Neural progenitor cell (in vitro differentiated cells): ENCODE measurements at regions not wholly inside any gene's neighbourhood (a gene's known extent, or its start where the extent isn't known, plus 50 kb on each side); places are given as distances from the start of the nearest gene placed in this dataset.

Experiments used
- DNase-seq: peaks from one replicate; pipeline ENCODE4 v3.0.0-alpha.2; 2016; ENCODE audit warnings: low spot score
- H2AFZ ChIP-seq: fragments of 200-600 bp; sonication (generic); replicated peaks from 2 replicates; pipeline ENCODE4 v1.6.1; 2016; ENCODE audit warnings: antibody characterized with exemption
- H3F3A ChIP-seq: fragments of 200-600 bp; sonication (generic); 2 replicates; pipeline ENCODE4 v1.6.1; 2016; ENCODE audit warnings: antibody characterized with exemption, low read depth
- H3K27ac ChIP-seq: fragments of 200-600 bp; sonication (generic); 2 replicates; pipeline ENCODE4 v1.5.1; 2016; ENCODE audit warnings: mild to moderate bottlenecking
- H3K27me3 ChIP-seq: fragments of 200-600 bp; sonication (generic); 2 replicates; pipeline ENCODE4 v1.6.1; 2016; ENCODE audit warnings: mild to moderate bottlenecking, moderate library complexity
- H3K36me3 ChIP-seq: fragments of 200-600 bp; sonication (generic); 2 replicates; pipeline ENCODE4 v1.5.1; 2016
- H3K4me1 ChIP-seq: fragments of 200-600 bp; sonication (generic); 2 replicates; pipeline ENCODE4 v1.6.1; 2016; ENCODE audit warnings: mixed run types
- H3K4me2 ChIP-seq: fragments of 200-600 bp; sonication (generic); 2 replicates; pipeline ENCODE4 v1.6.1; 2016
- H3K4me3 ChIP-seq: fragments of 200-600 bp; sonication (generic); 2 replicates; pipeline ENCODE4 v1.5.1; 2016
- H3K79me2 ChIP-seq: fragments of 200-600 bp; sonication (generic); 2 replicates; pipeline ENCODE4 v1.6.1; 2016; ENCODE audit warnings: low read depth
- H3K9ac ChIP-seq: fragments of 200-600 bp; sonication (generic); 2 replicates; pipeline ENCODE4 v1.6.1; 2016
- H3K9me3 ChIP-seq: fragments of 200-600 bp; sonication (generic); 2 replicates; pipeline ENCODE4 v1.5.1; 2016; ENCODE audit warnings: low read depth
- H4K20me1 ChIP-seq: fragments of 200-600 bp; sonication (generic); 2 replicates; pipeline ENCODE4 v1.6.1; 2016; ENCODE audit warnings: low read depth
- H3K27ac Mint-ChIP-seq: 3 replicates; pipeline ENCODE4 v1.8.0; 2021; ENCODE audit warnings: mixed read lengths
- H3K27me3 Mint-ChIP-seq: 2 replicates; pipeline ENCODE4 v1.8.0; 2022; ENCODE audit warnings: low read depth, mild to moderate bottlenecking, inconsistent platforms, moderate library complexity, mixed read lengths; ENCODE audit not compliant: insufficient read depth
- H3K36me3 Mint-ChIP-seq: 3 replicates; pipeline ENCODE4 v1.8.0; 2021; ENCODE audit warnings: mixed read lengths
- H3K4me1 Mint-ChIP-seq: 3 replicates; pipeline ENCODE4 v1.8.0; 2021; ENCODE audit warnings: mixed read lengths
- H3K4me3 Mint-ChIP-seq: 3 replicates; pipeline ENCODE4 v1.8.0; 2021; ENCODE audit warnings: mild to moderate bottlenecking, moderate library complexity, mixed read lengths
- H3K9me3 Mint-ChIP-seq: 3 replicates; pipeline ENCODE4 v1.8.0; 2020; ENCODE audit warnings: mixed read lengths
- CTCF ChIP-seq: fragments of 200-600 bp; sonication (generic); IDR thresholded peaks from 2 replicates; pipeline ENCODE4 v1.5.1; 2017; ENCODE audit warnings: antibody characterized with exemption, mild to moderate bottlenecking
- EZH2 ChIP-seq: fragments of 200-600 bp; sonication (generic); IDR thresholded peaks from 2 replicates; pipeline ENCODE4 v1.6.1; 2017; ENCODE audit warnings: antibody characterized with exemption, mild to moderate bottlenecking, moderate library complexity
- EZH2phosphoT487 ChIP-seq: fragments of 200-600 bp; sonication (generic); IDR thresholded peaks from 2 replicates; pipeline ENCODE4 v1.6.1; 2017; ENCODE audit warnings: antibody characterized with exemption

GRCh38 chr6:14748679-14749078 lies 497.2 kb upstream of the JARID2 start:
- H3K27me3 ChIP-seq = no peaks in the 10 kb centered on the region
- H3K79me2 ChIP-seq = no peaks in the 10 kb centered on the region
- no peaks in the 10 kb centered on the region for H3K36me3 ChIP-seq
- H3K4me3 Mint-ChIP-seq = no peak overlapping the region
- H3K4me2 ChIP-seq = no peak overlapping the region
- no peaks in the 10 kb centered on the region for H3F3A ChIP-seq
- no peaks in the 10 kb centered on the region for H3K9me3 ChIP-seq
- no peak overlapping the region for H3K27ac ChIP-seq
- no peak for TF ChIP-seq EZH2
- TF ChIP-seq EZH2phosphoT487 = no peak
- no peak for TF ChIP-seq CTCF
- H3K27me3 Mint-ChIP-seq = peaks cover 6% of the 10 kb centered on the region
- no peaks in the 10 kb centered on the region for H4K20me1 ChIP-seq
- H3K4me1 Mint-ChIP-seq = peaks cover 18% of the 10 kb centered on the region
- DNase-seq = no peak
- H3K27ac Mint-ChIP-seq = no peak overlapping the region
- peaks cover 16% of the 10 kb centered on the region for H3K4me1 ChIP-seq
- peaks cover 3% of the 10 kb centered on the region for H3K9me3 Mint-ChIP-seq
- no peak overlapping the region for H3K4me3 ChIP-seq
- H2AFZ ChIP-seq = no peak overlapping the region
- no peak overlapping the region for H3K9ac ChIP-seq
- H3K36me3 Mint-ChIP-seq = no peaks in the 10 kb centered on the region

GRCh38 chr6:14750059-14750661 lies 495.7 kb upstream of the JARID2 start:
- H3K27ac Mint-ChIP-seq = no peak overlapping the region
- no peak for DNase-seq
- no peaks in the 10 kb centered on the region for H3K36me3 Mint-ChIP-seq
- no peaks in the 10 kb centered on the region for H3K36me3 ChIP-seq
- no peak overlapping the region for H3K9ac ChIP-seq
- H3K9me3 Mint-ChIP-seq = peaks cover 3% of the 10 kb centered on the region
- H3K9me3 ChIP-seq = no peaks in the 10 kb centered on the region
- H2AFZ ChIP-seq = peak overlapping the region; percentile 76
- H3K4me1 ChIP-seq = peaks cover 16% of the 10 kb centered on the region
- no peak for TF ChIP-seq EZH2phosphoT487
- TF ChIP-seq CTCF = no peak
- no peak for TF ChIP-seq EZH2
- no peaks in the 10 kb centered on the region for H3K79me2 ChIP-seq
- peaks cover 10% of the 10 kb centered on the region for H3K27me3 Mint-ChIP-seq
- H3K27ac ChIP-seq = no peak overlapping the region
- H3K4me3 Mint-ChIP-seq = no peak overlapping the region
- H3K4me1 Mint-ChIP-seq = peaks cover 25% of the 10 kb centered on the region
- H3K4me3 ChIP-seq = no peak overlapping the region
- no peaks in the 10 kb centered on the region for H3F3A ChIP-seq
- no peaks in the 10 kb centered on the region for H4K20me1 ChIP-seq
- no peak overlapping the region for H3K4me2 ChIP-seq
- no peaks in the 10 kb centered on the region for H3K27me3 ChIP-seq

GRCh38 chr6:14751645-14752175 lies 494.2 kb upstream of the JARID2 start:
- Histone ChIP-seq H3K9me3 (no peaks in the 10 kb centered on the region), H3K27me3 (no peaks in the 10 kb centered on the region), H3K36me3 (no peaks in the 10 kb centered on the region), H3K79me2 (no peaks in the 10 kb centered on the region), H4K20me1 (no peaks in the 10 kb centered on the region), H3K4me1 (peaks cover 16% of the 10 kb centered on the region), H3F3A (no peaks in the 10 kb centered on the region), H3K4me3 (no peak overlapping the region), H3K4me2 (no peak overlapping the region), H3K27ac (no peak overlapping the region), H3K9ac (no peak overlapping the region), H2AFZ (no peak overlapping the region)
- Mint-ChIP-seq H3K9me3 (peaks cover 4% of the 10 kb centered on the region), H3K27ac (no peak overlapping the region), H3K36me3 (no peaks in the 10 kb centered on the region), H3K4me1 (peaks cover 27% of the 10 kb centered on the region), H3K4me3 (no peak overlapping the region), H3K27me3 (peaks cover 16% of the 10 kb centered on the region)
- TF ChIP-seq CTCF (no peak), EZH2phosphoT487 (no peak), EZH2 (no peak)
- no peak for DNase-seq
